HCT116 (cell line): ENCODE measurements at regions not wholly inside any gene's neighbourhood (a gene's known extent, or its start where the extent isn't known, plus 50 kb on each side); places are given as distances from the start of the nearest gene placed in this dataset.
"Not testable (repeated sequence)": the region's sequence is repeated elsewhere in the genome, so short reads cannot be mapped to it uniquely, and the experiment has no call there.

Experiments used
- ATAC-seq: fragments of 200-7000 bp; cut with Tn5 transposase; 2 replicates; pipeline ENCODE4 v1.9.1; 2020; ENCODE audit warnings: mild to moderate bottlenecking, moderate library complexity
- BruUV-seq: library from RNA; stranded (reverse); fragments of 400-500 nt; replicated peaks from 2 replicates; lab custom pipeline; 2021; lab: Mats Ljungman, UMichigan
- CTCF ChIA-PET: fragments of 300-600 bp; sonication (Branson Sonifier 250); formaldehyde crosslinking; loops from one replicate; lab custom pipeline; 2021; ENCODE audit warnings: antibody characterized with exemption; lab: Charles Lee
- POLR2A ChIA-PET: fragments of 300-600, 350-600 bp; sonication (Branson Sonifier 250); formaldehyde crosslinking; loops from one replicate; lab custom pipeline; 2021; ENCODE audit warnings: antibody characterized with exemption; lab: Charles Lee
- RAD21 ChIA-PET, 2 experiments: fragments of 300-600 bp; sonication (Branson Sonifier 250); formaldehyde crosslinking; loops; one replicate each; lab custom pipeline; 2023; ENCODE audit warnings: low total read pairs in 2 of 2; ENCODE audit not compliant: uncharacterized antibody in 2 of 2, unreplicated experiment in 2 of 2, low non-redundant PET in 1 of 2; lab: Charles Lee
- DNase-seq: peaks from one replicate; pipeline ENCODE4 v3.0.0-alpha.2; 2010; ENCODE audit warnings: low read depth, low spot score
- H2AFZ ChIP-seq: fragments of 200-600 bp; shearing (Covaris generic), sonication (generic); 2 replicates; pipeline ENCODE4 v1.6.1; 2017; ENCODE audit warnings: low read depth, mixed run types, mixed read lengths, antibody characterized with exemption, low read length; ENCODE audit not compliant: poor library complexity, severe bottlenecking
- H3K27ac ChIP-seq: 2 replicates; pipeline ENCODE4 v1.5.1; 2012; ENCODE audit warnings: low read depth, low read length
- H3K27me3 ChIP-seq: fragments of 200-600 bp; sonication (generic); 2 replicates; pipeline ENCODE4 v1.6.1; 2016; ENCODE audit warnings: mixed run types, low read length, mixed read lengths; ENCODE audit not compliant: insufficient read depth
- H3K36me3 ChIP-seq, 2 experiments: fragments of 200-500 bp in 1 of 2; fragments of 200-600 bp in 1 of 2; sonication (Bioruptor generic) in 1 of 2; sonication (generic) in 1 of 2; 2 replicates each; pipeline versions ENCODE4 v1.5.1 to v1.6.1; 2014 to 2016; ENCODE audit warnings: low read length in 2 of 2, inconsistent platforms in 1 of 2, mixed read lengths in 1 of 2, mixed run types in 1 of 2; ENCODE audit not compliant: insufficient read depth in 2 of 2, control insufficient read depth in 1 of 2
- H3K4me1 ChIP-seq, 2 experiments: fragments of 200-600 bp in 1 of 2; sonication (generic) in 1 of 2; 2 replicates each; pipeline versions ENCODE4 v1.5.1 to v1.6.1; 2012 to 2017; ENCODE audit warnings: low read length in 2 of 2, inconsistent platforms in 1 of 2, mild to moderate bottlenecking in 1 of 2, mixed read lengths in 1 of 2, mixed run types in 1 of 2, moderate library complexity in 1 of 2; ENCODE audit not compliant: insufficient read depth in 2 of 2, control insufficient read depth in 1 of 2
- H3K4me2 ChIP-seq: fragments of 200-600 bp; sonication (generic); 2 replicates; pipeline ENCODE4 v1.6.1; 2017; ENCODE audit warnings: mixed run types, low read length, mixed read lengths
- H3K4me3 ChIP-seq, 2 experiments: fragments of 200-600 bp in 1 of 2; sonication (generic) in 1 of 2; replicated peaks in 1 of 2; 2 replicates each; pipeline ENCODE4 v1.5.1; 2011 to 2016; ENCODE audit warnings: low read length in 2 of 2, control low read depth in 1 of 2, low read depth in 1 of 2, mild to moderate bottlenecking in 1 of 2, mixed read lengths in 1 of 2, mixed run types in 1 of 2
- H3K79me2 ChIP-seq: fragments of 200-600 bp; sonication (generic); 2 replicates; pipeline ENCODE4 v1.6.1; 2017; ENCODE audit warnings: mild to moderate bottlenecking, mixed run types, low read length, moderate library complexity, mixed read lengths; ENCODE audit not compliant: insufficient read depth
- H3K9ac ChIP-seq: fragments of 200-600 bp; sonication (generic); 2 replicates; pipeline ENCODE4 v1.6.1; 2016; ENCODE audit warnings: low read length, mixed read lengths
- H3K9me2 ChIP-seq: fragments of 200-600 bp; sonication (generic), shearing (Covaris generic); 2 replicates; pipeline ENCODE4 v1.6.1; 2017; ENCODE audit warnings: mixed run types, mild to moderate bottlenecking, moderate library complexity; ENCODE audit not compliant: insufficient read depth
- H3K9me3 ChIP-seq, 2 experiments: fragments of 200-500 bp in 1 of 2; fragments of 200-600 bp in 1 of 2; sonication (Bioruptor generic) in 1 of 2; sonication (generic) in 1 of 2; 2 replicates each; pipeline ENCODE4 v1.6.1; 2014 to 2017; ENCODE audit warnings: low read length in 2 of 2, mixed read lengths in 2 of 2, inconsistent platforms in 1 of 2, low read depth in 1 of 2, mild to moderate bottlenecking in 1 of 2, mixed run types in 1 of 2, moderate library complexity in 1 of 2; ENCODE audit not compliant: control insufficient read depth in 1 of 2, insufficient read depth in 1 of 2
- H4K20me1 ChIP-seq: fragments of 200-600 bp; sonication (generic), shearing (Covaris generic); 2 replicates; pipeline ENCODE4 v1.6.1; 2017; ENCODE audit warnings: mixed run types, mild to moderate bottlenecking, moderate library complexity; ENCODE audit not compliant: insufficient read depth
- intact Hi-C: fragments of 100-400 bp; cut with micrococcal nuclease; formaldehyde crosslinking; loops from 2 replicates; pipeline ENCODE4 v1.10.0; 2022

DNA sequence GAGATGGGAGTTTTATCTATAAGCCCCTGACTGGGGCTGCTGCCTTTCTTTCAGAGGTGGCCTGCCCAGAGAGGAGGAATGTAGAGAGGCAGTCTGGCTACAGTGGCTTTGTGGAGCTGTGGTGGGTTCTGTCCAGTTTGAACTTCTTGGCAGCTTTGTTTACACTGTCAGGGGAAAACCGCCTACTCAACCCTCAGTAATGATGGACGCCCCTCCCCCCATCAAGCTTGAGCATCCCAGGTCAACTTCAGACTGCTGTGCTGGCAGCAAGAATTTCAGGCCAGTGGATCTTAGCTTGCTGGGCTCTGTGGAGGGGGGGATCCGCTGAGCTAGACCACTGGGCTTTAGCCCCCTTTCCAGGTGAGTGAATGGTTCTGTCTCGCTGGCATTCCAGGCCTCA is 51.6 kb upstream of the THUMPD2 start:
- H3K4me3 ChIP-seq, H3K36me3 ChIP-seq, H3K9me2 ChIP-seq, H3K4me2 ChIP-seq, DNase-seq, H3K9ac ChIP-seq, POLR2A ChIA-PET, H3K27ac ChIP-seq, H3K9me3 ChIP-seq, BruUV-seq, H3K27me3 ChIP-seq, ATAC-seq, RAD21 ChIA-PET, H3K79me2 ChIP-seq, H2AFZ ChIP-seq, H4K20me1 ChIP-seq, CTCF ChIA-PET, H3K4me1 ChIP-seq: not testable (repeated sequence)
- intact Hi-C loops, result loop anchor here (10.0 kb wide), 1 partner anchor 1954 kb away; no protein-coding TSS in a partner anchor
